Transverse colon (tissue), 4 donors: ENCODE measurements at regions not wholly inside any gene's neighbourhood (a gene's known extent, or its start where the extent isn't known, plus 50 kb on each side); places are given as distances from the start of the nearest gene placed in this dataset.

ENCODE experiments used
- DNase-seq: peaks from one replicate; pipeline ENCODE4 v3.0.0-alpha.2; 2019
- H3K27ac ChIP-seq, 4 donors: fragments of 200-600 bp; sonication (generic); 2 replicates each; pipeline ENCODE4 v1.5.1; 2016 to 2018; ENCODE audit warnings: inconsistent platforms in 4 of 4
- H3K27me3 ChIP-seq: fragments of 200-600 bp; sonication (generic); 2 replicates; pipeline ENCODE4 v1.5.1; 2017; ENCODE audit warnings: inconsistent platforms
- H3K36me3 ChIP-seq, 4 donors: fragments of 200-600 bp; sonication (generic); 2 replicates each; pipeline ENCODE4 v1.5.1; 2017 to 2019; ENCODE audit warnings: inconsistent platforms in 4 of 4
- H3K4me1 ChIP-seq, 4 donors: fragments of 200-600 bp; sonication (generic); 2 replicates each; pipeline ENCODE4 v1.5.1; 2017 to 2020; ENCODE audit warnings: inconsistent platforms in 4 of 4
- H3K4me3 ChIP-seq, 4 donors: fragments of 200-600 bp; sonication (generic); 1 replicate in 1 of 4; 2 replicates in 3 of 4; pipeline versions ENCODE4 v1.5.1 to v1.6.1; 2017 to 2019; ENCODE audit warnings: inconsistent platforms in 4 of 4
- H3K9me3 ChIP-seq, 2 donors: fragments of 200-600 bp; sonication (generic); 2 replicates each; pipeline ENCODE4 v1.5.1; 2017 to 2019; ENCODE audit warnings: inconsistent platforms in 2 of 2
- EP300 ChIP-seq: sonication (generic); formaldehyde crosslinking; IDR thresholded peaks from one replicate; pipeline ENCODE4 v1.6.1; 2017; ENCODE audit warnings: antibody characterized with exemption, low read depth
- POLR2A ChIP-seq: fragments of 450-650 bp; IDR thresholded peaks from one replicate; pipeline ENCODE4 v1.6.1; 2016; ENCODE audit warnings: antibody characterized with exemption, mild to moderate bottlenecking, moderate library complexity
- POLR2AphosphoS5 ChIP-seq, 3 donors: sonication (generic); formaldehyde crosslinking; IDR thresholded peaks; one replicate each; pipeline ENCODE4 v1.6.1; 2016; ENCODE audit warnings: antibody characterized with exemption in 3 of 3
- WGBS, 2 donors: methylation state at CpG; one replicate each; pipeline ENCODE4 v1.1.5; 2018; ENCODE audit warnings: low coverage in 1 of 2; 5-methylcytosine and 5-hydroxymethylcytosine counted together
- in situ Hi-C, 4 donors: fragments of 200-750 bp; cut with MboI; loops; one replicate each; pipeline versions ENCODE4 v1.15.0 to v1.15.1; 2017; ENCODE audit warnings: low sequenced_read_pairs in 3 of 4, low pct_ligation_motif_present in 1 of 4, low pct_unique_long_range_greater_than_20kb in 1 of 4
- intact Hi-C: fragments of 100-400 bp; cut with DNase I; formaldehyde crosslinking; loops from one replicate; pipeline ENCODE4 v1.15.1; 2023; ENCODE audit warnings: low total_unique reads
- TF ChIP-seq, protein P1 (sequence below), 5 experiments: fragments of 200-600 bp in 3 of 5; fragments of 450-650 bp in 2 of 5; sonication (generic) in 3 of 5; IDR thresholded peaks; 1 replicate in 2 of 5; 2 replicates in 3 of 5; pipeline ENCODE4 v1.5.1; 2016 to 2017; ENCODE audit warnings: antibody characterized with exemption in 5 of 5, inconsistent platforms in 3 of 5, mild to moderate bottlenecking in 2 of 5, moderate library complexity in 1 of 5

DNA sequence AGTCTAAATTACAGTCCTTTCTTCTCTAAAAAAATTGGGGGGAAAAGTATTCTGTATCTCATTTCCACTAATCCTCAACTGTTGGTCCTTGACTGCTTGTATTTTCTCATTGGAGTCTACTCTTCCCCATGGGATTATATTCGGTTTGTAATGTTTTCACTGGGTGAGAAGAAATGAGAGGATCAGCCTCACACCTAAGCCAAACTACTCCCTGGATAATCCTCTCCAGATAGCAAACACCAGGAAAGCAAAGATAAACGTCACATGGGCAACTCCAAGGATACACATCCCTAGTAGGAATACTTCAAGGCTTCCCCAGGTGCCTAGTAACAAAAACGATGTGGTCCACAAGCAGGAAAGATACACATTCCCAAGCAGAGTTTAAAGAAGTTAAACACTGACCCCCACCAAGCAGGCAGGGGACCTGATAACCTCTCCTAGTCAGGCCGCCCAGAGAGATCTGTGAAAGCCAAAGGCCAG is 53.9 kb upstream of the SOX4 start:
- in situ Hi-C loops (no loop called here), intact Hi-C loops (no loop called here)
- no peaks in the 10 kb centered on the region for H3K27me3 ChIP-seq
- H3K4me3 ChIP-seq, result no peak overlapping the region
- no peak for DNase-seq
- WGBS, 2 donors, result 56 to 58% methylated on average over 4 of the region's 4 CpGs
- H3K4me1 ChIP-seq, result peaks cover 0 to 14% (median 7%) of the 10 kb centered on the region in 4 donors
- no peak for TF ChIP-seq POLR2AphosphoS5 (IDR thresholded peaks at IDR 0.05)
- TF ChIP-seq, protein P1, sequence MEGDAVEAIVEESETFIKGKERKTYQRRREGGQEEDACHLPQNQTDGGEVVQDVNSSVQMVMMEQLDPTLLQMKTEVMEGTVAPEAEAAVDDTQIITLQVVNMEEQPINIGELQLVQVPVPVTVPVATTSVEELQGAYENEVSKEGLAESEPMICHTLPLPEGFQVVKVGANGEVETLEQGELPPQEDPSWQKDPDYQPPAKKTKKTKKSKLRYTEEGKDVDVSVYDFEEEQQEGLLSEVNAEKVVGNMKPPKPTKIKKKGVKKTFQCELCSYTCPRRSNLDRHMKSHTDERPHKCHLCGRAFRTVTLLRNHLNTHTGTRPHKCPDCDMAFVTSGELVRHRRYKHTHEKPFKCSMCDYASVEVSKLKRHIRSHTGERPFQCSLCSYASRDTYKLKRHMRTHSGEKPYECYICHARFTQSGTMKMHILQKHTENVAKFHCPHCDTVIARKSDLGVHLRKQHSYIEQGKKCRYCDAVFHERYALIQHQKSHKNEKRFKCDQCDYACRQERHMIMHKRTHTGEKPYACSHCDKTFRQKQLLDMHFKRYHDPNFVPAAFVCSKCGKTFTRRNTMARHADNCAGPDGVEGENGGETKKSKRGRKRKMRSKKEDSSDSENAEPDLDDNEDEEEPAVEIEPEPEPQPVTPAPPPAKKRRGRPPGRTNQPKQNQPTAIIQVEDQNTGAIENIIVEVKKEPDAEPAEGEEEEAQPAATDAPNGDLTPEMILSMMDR (IDR thresholded peaks at IDR 0.05), result no peak
- no peak for TF ChIP-seq POLR2A
- TF ChIP-seq EP300, result no peak
- H3K36me3 ChIP-seq, result no peaks in the 10 kb centered on the region
- H3K27ac ChIP-seq, result no peak overlapping the region
- no peaks in the 10 kb centered on the region for H3K9me3 ChIP-seq
